ENCODE measurements at regions not wholly inside any gene's neighbourhood (a gene's known extent, or its start where the extent isn't known, plus 50 kb on each side); places are given as distances from the start of the nearest gene placed in this dataset.

GRCh38 chr1:53380296-53380695 is 52.4 kb upstream of the LRP8 start:
- no peaks in the 10 kb centered on the region for H3K9me3 ChIP-seq (replicated peaks; ENCODE audit: control insufficient read depth, insufficient read depth, low read length)
- ChIA-PET CTCF (interaction anchor here (1.6 kb wide), 1 partner anchor 13 kb away, joined by 10 read pairs; no protein-coding TSS in a partner anchor), POLR2A (no interaction called here)
- H2AFZ ChIP-seq (ENCODE audit: low read depth, low read length), result no peak overlapping the region
- dilution Hi-C loops (cut with MboI; ENCODE audit: extremely low pct_ligation_motif_present, low sequenced_read_pairs), result no loop called here
- TF ChIP-seq POLR2A (IDR thresholded peaks at IDR 0.05; ENCODE audit: low read depth, low read length), result no peak
- TF ChIP-seq JUN (IDR thresholded peaks at IDR 0.05; ENCODE audit: borderline replicate concordance, insufficient read depth, insufficient read length, low read depth), result no peak
- no peak for TF ChIP-seq FOS (IDR thresholded peaks at IDR 0.05; ENCODE audit: borderline replicate concordance, insufficient read depth, low read length)
- TF ChIP-seq GATA2 (IDR thresholded peaks at IDR 0.05; ENCODE audit: insufficient read depth, insufficient read length, low read depth, low read length), result no peak
- no peaks in the 10 kb centered on the region for H3K36me3 ChIP-seq (ENCODE audit: control insufficient read depth in 2 of 2, extremely low read depth in 1 of 2, insufficient read depth in 2 of 2, low read length in 2 of 2)
- no peaks in the 10 kb centered on the region for H3K79me2 ChIP-seq (ENCODE audit: control insufficient read depth, insufficient read depth, low read length)
- BruUV-seq (replicated peaks), result no TSS peak
- FAIRE-seq (no peak), DNase-seq (ENCODE audit: low read depth, low spot score) (no peak)
- no peak overlapping the region for H3K9ac ChIP-seq (replicated peaks; ENCODE audit: extremely low read depth, insufficient read depth, low read length)
- intact Hi-C loops (cut with micrococcal nuclease), result no loop called here
- H3K27ac ChIP-seq (ENCODE audit: insufficient read depth, low read depth, low read length), result no peak overlapping the region
- no peak overlapping the region for H3K4me3 ChIP-seq (replicated peaks in 1 of 3; ENCODE audit: insufficient read depth in 1 of 3, low read depth in 1 of 3, low read length in 3 of 3)
- no peak overlapping the region for H3K4me2 ChIP-seq (ENCODE audit: insufficient read depth, low read length)
- H3K27me3 ChIP-seq (ENCODE audit: control insufficient read depth in 2 of 2, insufficient read depth in 2 of 2, low read length in 2 of 2), result peaks cover 0 to 5% of the 10 kb centered on the region in 2 experiments
- H3K9me1 ChIP-seq (replicated peaks; ENCODE audit: control insufficient read depth, extremely low read depth, insufficient read depth, low read length), result no peaks in the 10 kb centered on the region
- no peaks in the 10 kb centered on the region for H3K4me1 ChIP-seq (ENCODE audit: control insufficient read depth, extremely low read depth, insufficient read depth, low read length)
- no peaks in the 10 kb centered on the region for H4K20me1 ChIP-seq (replicated peaks; ENCODE audit: control insufficient read depth, extremely low read depth, insufficient read depth, low read length)

- Histone ChIP-seq H3K9ac (replicated peaks; ENCODE audit: extremely low read depth, insufficient read depth, low read length) (no peak overlapping the region), H3K36me3 (ENCODE audit: control insufficient read depth in 2 of 2, extremely low read depth in 1 of 2, insufficient read depth in 2 of 2, low read length in 2 of 2) (no peaks in the 10 kb centered on the region), H3K4me3 (replicated peaks in 1 of 3; ENCODE audit: insufficient read depth in 1 of 3, low read depth in 1 of 3, low read length in 3 of 3) (no peak overlapping the region), H3K9me3 (replicated peaks; ENCODE audit: control insufficient read depth, insufficient read depth, low read length) (no peaks in the 10 kb centered on the region), H3K27me3 (ENCODE audit: control insufficient read depth in 2 of 2, insufficient read depth in 2 of 2, low read length in 2 of 2) (peaks cover 5 to 12% of the 10 kb centered on the region in 2 experiments), H3K9me1 (replicated peaks; ENCODE audit: control insufficient read depth, extremely low read depth, insufficient read depth, low read length) (no peaks in the 10 kb centered on the region), H3K27ac (ENCODE audit: insufficient read depth, low read depth, low read length) (no peak overlapping the region), H3K4me1 (ENCODE audit: control insufficient read depth, extremely low read depth, insufficient read depth, low read length) (no peaks in the 10 kb centered on the region), H2AFZ (ENCODE audit: low read depth, low read length) (peak overlapping the region; percentile 30), H4K20me1 (replicated peaks; ENCODE audit: control insufficient read depth, extremely low read depth, insufficient read depth, low read length) (no peaks in the 10 kb centered on the region), H3K4me2 (ENCODE audit: insufficient read depth, low read length) (peak overlapping the region; percentile 27), H3K79me2 (ENCODE audit: control insufficient read depth, insufficient read depth, low read length) (no peaks in the 10 kb centered on the region)
- POLR2A ChIA-PET, result no interaction called here
- FAIRE-seq (peak; percentile 74), DNase-seq (ENCODE audit: low read depth, low spot score) (peak; percentile 7)
- TF ChIP-seq EZH2 (IDR thresholded peaks at IDR 0.05; ENCODE audit: borderline replicate concordance, low read depth, low read length, severe bottlenecking) (no peak), FOS (IDR thresholded peaks at IDR 0.05; ENCODE audit: borderline replicate concordance, insufficient read depth, low read length) (peak; percentile 63), JUN (IDR thresholded peaks at IDR 0.05; ENCODE audit: borderline replicate concordance, insufficient read depth, insufficient read length, low read depth) (no peak), MYC (IDR thresholded peaks at IDR 0.05; ENCODE audit: low read depth, low read length) (no peak), CTCF (IDR thresholded peaks at IDR 0.05; ENCODE audit: extremely low read depth in 1 of 2, insufficient read depth in 1 of 2, low read depth in 1 of 2, low read length in 2 of 2) (no peak), MAX (IDR thresholded peaks at IDR 0.05; ENCODE audit: insufficient read depth, insufficient read length) (no peak), POLR2A (IDR thresholded peaks at IDR 0.05; ENCODE audit: low read depth, low read length) (no peak), POLR2AphosphoS5 (IDR thresholded peaks at IDR 0.05; ENCODE audit: insufficient read depth, low read depth, low read length) (no peak), GATA2 (IDR thresholded peaks at IDR 0.05; ENCODE audit: insufficient read depth, insufficient read length, low read depth, low read length) (no peak)
- CTCF ChIA-PET, result interaction anchor here (1.5 to 1.8 kb wide), 3 partner anchors 11 to 103 kb away, joined by 5 to 10 read pairs (median 9); no protein-coding TSS in a partner anchor
- intact Hi-C loops (cut with micrococcal nuclease), result no loop called here
- no TSS peak for BruUV-seq (replicated peaks)
- dilution Hi-C loops (cut with MboI; ENCODE audit: extremely low pct_ligation_motif_present, low sequenced_read_pairs), result no loop called here
These were observed 54.0 kb upstream of the LRP8 start for GRCh38 chr1:53381790-53382401.

Data from endothelial cell of umbilical vein (primary cell).